NCI-H69 (cell line): ENCODE measurements at regions not wholly inside any gene's neighbourhood (a gene's known extent, or its start where the extent isn't known, plus 50 kb on each side); places are given as distances from the start of the nearest gene placed in this dataset.
"Not testable (repeated sequence)": the region's sequence is repeated elsewhere in the genome, so short reads cannot be mapped to it uniquely, and the experiment has no call there.

Source experiments
- DNase-seq: peaks from one replicate; lab custom pipeline; 2025; lab: John Stamatoyannopoulos, UW

- DNase-seq = no peak
These were observed 338.4 kb upstream of the CITED2 start for GRCh38 chr6:139712830-139713229.

GRCh38 chr6:139711804-139712585 lies 337.5 kb upstream of the CITED2 start:
- no peak for DNase-seq

- no peak for DNase-seq
These were observed 336.1 kb upstream of the CITED2 start for GRCh38 chr6:139710556-139710955.

DNA sequence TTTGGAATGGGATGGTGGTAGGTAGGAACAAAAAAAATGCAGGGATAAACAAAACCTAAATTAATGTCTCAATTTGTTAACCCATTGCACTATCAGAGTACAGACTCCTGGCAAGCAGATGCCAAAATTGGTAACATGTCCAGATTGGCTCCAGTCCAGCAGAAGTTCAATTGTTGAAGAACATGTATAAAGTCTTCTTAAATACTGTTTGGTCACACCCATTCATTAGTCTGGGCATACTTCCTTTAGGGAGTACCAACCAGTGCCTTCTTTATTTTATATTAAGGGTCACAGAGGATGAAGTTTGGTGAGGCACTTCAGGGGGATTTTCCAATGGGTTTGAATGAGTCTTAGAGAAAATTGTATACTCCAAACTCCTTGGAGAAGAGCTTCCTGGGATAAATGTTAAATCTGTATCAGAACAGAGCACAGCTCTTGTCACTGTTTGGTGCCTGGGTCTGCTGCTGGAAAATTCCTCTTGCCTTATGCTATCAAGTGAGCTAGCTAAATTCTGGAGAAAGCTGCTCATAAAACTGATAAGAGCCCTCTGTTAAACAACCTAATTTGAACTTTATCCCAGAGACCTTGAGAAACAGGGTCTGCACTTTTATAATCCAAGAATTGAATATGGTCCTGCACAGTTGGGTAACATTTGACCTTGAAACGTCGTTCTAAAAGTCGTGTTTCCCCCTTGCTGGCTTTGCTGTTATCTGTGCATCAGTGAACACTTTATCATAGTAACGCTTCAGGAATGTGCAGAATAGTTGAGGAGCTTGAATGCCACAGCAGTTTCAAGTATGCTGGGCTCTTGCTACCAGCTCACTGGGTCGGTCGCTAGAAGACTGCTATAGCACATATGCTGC lies 334.1 kb upstream of the CITED2 start:
- DNase-seq = peak; percentile 80

DNA sequence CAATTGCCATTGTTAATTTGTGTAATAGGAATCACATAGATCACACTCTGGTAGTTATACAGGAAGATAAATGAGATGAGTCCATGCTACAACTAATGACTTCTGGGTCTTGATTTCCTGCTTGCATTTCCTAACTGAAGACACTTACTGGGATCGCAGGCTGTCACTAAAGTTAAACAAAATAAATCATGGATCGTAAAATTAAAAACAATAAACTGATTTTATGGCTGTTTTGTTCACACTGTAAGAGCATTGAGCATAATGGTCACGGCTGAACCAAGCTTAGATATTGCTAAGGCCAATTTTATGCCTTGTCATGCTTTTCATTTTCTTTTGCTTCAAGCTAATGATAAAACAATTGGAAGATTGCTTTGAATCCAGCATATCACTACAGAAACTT lies 332.5 kb upstream of the CITED2 start:
- DNase-seq = peak; percentile 39

- no peak for DNase-seq
These were observed 330.8 kb upstream of the CITED2 start for GRCh38 chr6:139705284-139705683.

- no peak for DNase-seq
These were observed 329.3 kb upstream of the CITED2 start for GRCh38 chr6:139703780-139704179.

DNA sequence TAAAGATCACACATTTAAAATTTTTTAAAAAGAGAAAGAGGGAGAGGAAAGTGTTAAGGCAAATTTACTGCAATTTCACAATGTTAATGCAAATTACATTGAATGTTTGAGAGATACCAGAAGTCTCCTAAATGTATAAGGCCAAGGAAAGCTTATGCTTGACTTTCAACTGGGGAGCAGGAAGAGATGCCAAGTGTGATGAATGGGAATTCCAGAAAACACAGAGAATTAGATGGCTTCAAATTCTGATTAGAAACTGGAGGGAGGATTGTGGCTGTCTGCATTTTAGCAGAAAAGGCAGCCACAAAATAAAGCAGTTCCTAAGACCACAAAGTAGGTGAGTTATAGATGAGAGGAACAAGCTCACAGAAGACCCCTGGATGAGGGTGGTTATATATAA lies 328.3 kb upstream of the CITED2 start:
- no peak for DNase-seq

DNA sequence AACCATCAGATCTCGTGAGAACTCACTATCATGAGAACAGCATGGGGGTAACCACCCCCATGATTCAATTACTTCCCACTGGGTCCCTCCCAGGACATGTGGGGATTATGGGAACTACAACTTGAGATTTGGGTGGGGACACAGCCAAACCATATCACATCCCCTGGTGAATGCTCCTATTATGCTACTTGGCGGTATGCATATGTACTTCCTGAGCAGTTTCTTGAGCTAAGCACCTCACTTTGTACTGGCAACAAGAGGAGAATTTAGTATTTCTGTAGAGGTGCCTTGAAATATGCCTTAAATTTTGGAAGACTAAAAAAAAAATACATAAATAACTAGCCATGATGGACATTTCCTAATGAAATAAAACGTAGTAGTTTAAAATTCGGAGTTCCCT lies 327.2 kb upstream of the CITED2 start:
- no peak for DNase-seq

GRCh38 chr6:139701003-139701402 lies 326.6 kb upstream of the CITED2 start:
- no peak for DNase-seq

DNA sequence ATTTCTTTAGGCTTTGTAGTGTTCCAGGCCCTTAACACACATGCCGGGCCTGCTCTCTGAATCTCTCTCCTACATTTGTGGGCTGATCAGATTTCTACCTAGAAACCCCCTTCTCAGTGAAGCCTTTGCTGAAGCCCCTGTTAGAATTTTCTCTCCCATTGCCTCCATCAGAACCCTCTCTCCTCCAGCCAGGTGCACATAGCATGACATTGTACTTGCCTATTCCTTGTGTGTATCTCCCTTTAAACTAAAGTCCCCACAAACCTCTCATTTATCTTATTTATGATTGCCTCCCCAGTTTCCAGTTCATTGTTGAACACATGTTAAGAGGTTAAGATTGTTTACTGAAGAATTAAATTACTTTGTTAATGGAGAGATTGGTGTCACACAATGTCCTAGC lies 325.5 kb upstream of the CITED2 start:
- DNase-seq = peak; percentile 82

- DNase-seq = no peak
These were observed 324.9 kb upstream of the CITED2 start for GRCh38 chr6:139699335-139699734.

- DNase-seq = no peak
These were observed 324.2 kb upstream of the CITED2 start for GRCh38 chr6:139698526-139699176.

GRCh38 chr6:139697856-139698255 lies 323.4 kb upstream of the CITED2 start:
- DNase-seq = not testable (repeated sequence)

GRCh38 chr6:139696991-139697390 lies 322.5 kb upstream of the CITED2 start:
- DNase-seq = not testable (repeated sequence)

GRCh38 chr6:139695361-139695760 lies 320.9 kb upstream of the CITED2 start:
- DNase-seq = peak; percentile 63

GRCh38 chr6:139693735-139694134 lies 319.3 kb upstream of the CITED2 start:
- peak; percentile 67 for DNase-seq

- no peak for DNase-seq
These were observed 315.6 kb upstream of the CITED2 start for GRCh38 chr6:139690007-139690406.

DNA sequence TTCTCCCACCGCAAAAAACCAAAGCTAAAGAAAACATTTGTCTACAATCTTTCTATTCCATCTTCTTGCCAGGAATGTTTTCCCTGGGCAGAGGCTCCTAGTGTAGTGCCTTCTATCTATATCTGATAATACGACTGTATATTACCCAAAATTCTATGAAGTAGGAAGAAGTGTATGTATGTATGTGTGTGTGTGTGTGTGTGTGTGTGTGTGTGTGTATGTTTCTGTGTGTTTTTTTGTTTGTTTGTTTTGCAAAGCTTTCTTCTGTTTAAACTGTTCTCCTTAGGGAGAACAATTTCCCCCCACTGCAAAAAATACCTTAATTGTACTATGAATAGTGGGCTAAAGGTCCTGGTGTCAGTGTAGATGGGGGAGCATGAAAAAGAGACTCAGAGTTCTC lies 312.6 kb upstream of the CITED2 start:
- DNase-seq = no peak

DNA sequence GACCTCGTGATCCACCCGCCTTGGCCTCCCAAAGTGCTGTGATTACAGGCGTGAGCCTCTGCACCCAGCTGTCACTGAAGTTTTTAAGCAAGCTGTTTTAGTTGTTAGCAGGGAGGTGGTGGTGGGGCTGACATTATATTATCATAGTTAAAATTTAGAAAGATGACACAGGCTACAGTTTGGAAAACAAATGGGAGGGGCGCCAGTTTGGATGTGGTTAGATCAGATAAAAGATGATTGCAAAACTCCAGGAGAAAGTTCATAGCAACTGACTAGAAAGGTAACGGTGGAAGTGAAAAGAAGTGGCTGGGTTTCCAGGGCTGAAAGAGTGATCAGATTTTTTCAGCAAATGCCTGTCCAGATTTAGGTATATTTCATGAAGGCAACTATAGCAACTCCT lies 311.9 kb upstream of the CITED2 start:
- no peak for DNase-seq

DNA sequence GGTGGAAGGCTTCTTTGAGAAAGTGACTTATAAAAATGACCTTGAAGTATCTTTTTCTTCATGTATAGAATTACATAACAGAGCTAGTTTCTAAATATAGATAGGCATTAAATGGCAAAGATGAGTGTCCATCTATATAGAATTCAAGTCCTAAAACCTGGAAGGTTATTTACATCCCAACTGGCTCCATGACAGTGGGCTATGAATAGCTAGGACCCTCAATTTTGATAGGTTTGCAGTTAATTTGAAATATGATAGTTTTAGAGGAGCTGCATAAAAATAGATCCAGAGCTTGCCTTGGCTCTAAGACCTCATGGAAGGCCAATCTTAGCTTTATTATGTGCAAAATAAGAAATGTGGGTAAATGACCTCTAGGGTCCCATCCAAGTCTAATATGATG lies 310.6 kb upstream of the CITED2 start:
- DNase-seq = no peak

GRCh38 chr6:139680819-139681218 lies 306.4 kb upstream of the CITED2 start:
- peak; percentile 88 for DNase-seq
